ENCODE measurements at regions not wholly inside any gene's neighbourhood (a gene's known extent, or its start where the extent isn't known, plus 50 kb on each side); places are given as distances from the start of the nearest gene placed in this dataset.

DNA sequence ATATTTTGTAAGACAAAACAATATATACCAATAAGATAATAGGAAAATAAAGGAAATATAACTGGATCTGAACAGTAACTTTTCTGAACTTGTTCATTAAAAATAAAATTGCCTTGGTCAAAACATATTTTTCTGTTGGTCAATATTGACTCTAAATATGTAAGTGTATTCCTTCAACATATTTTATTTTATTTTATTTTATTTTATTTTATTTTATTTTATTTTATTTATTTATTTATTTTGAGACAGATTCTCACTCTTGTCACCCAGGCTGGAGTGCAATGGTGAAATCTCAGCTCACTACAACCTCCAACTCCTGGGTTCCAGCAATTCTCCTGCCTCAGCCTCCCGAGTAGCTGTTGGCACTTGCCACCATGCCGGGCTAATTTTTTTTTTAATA lies 571.0 kb downstream of the NR2F1-AS1 start:
- no peak for TF ChIP-seq POLR2A (IDR thresholded peaks at IDR 0.05; ENCODE audit: low read depth, low read length)
- TF ChIP-seq, protein P1, sequence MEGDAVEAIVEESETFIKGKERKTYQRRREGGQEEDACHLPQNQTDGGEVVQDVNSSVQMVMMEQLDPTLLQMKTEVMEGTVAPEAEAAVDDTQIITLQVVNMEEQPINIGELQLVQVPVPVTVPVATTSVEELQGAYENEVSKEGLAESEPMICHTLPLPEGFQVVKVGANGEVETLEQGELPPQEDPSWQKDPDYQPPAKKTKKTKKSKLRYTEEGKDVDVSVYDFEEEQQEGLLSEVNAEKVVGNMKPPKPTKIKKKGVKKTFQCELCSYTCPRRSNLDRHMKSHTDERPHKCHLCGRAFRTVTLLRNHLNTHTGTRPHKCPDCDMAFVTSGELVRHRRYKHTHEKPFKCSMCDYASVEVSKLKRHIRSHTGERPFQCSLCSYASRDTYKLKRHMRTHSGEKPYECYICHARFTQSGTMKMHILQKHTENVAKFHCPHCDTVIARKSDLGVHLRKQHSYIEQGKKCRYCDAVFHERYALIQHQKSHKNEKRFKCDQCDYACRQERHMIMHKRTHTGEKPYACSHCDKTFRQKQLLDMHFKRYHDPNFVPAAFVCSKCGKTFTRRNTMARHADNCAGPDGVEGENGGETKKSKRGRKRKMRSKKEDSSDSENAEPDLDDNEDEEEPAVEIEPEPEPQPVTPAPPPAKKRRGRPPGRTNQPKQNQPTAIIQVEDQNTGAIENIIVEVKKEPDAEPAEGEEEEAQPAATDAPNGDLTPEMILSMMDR (IDR thresholded peaks at IDR 0.05; ENCODE audit: extremely low read depth in 1 of 2, insufficient read depth in 1 of 2, low read depth in 1 of 2, low read length in 2 of 2), result no peak
- no peak for TF ChIP-seq JUN (IDR thresholded peaks at IDR 0.05; ENCODE audit: borderline replicate concordance, insufficient read depth, insufficient read length, low read depth)
- no peak for TF ChIP-seq EZH2 (IDR thresholded peaks at IDR 0.05; ENCODE audit: borderline replicate concordance, low read depth, low read length, severe bottlenecking)
- TF ChIP-seq MAX (IDR thresholded peaks at IDR 0.05; ENCODE audit: insufficient read depth, insufficient read length), result no peak
- no peak for TF ChIP-seq MYC (IDR thresholded peaks at IDR 0.05; ENCODE audit: low read depth, low read length)
- no peak for TF ChIP-seq POLR2AphosphoS5 (IDR thresholded peaks at IDR 0.05; ENCODE audit: insufficient read depth, low read depth, low read length)
- TF ChIP-seq GATA2 (IDR thresholded peaks at IDR 0.05; ENCODE audit: insufficient read depth, insufficient read length, low read depth, low read length), result no peak

All from endothelial cell of umbilical vein (primary cell).